ENCODE measurements at regions not wholly inside any gene's neighbourhood (a gene's known extent, or its start where the extent isn't known, plus 50 kb on each side); places are given as distances from the start of the nearest gene placed in this dataset.

DNA sequence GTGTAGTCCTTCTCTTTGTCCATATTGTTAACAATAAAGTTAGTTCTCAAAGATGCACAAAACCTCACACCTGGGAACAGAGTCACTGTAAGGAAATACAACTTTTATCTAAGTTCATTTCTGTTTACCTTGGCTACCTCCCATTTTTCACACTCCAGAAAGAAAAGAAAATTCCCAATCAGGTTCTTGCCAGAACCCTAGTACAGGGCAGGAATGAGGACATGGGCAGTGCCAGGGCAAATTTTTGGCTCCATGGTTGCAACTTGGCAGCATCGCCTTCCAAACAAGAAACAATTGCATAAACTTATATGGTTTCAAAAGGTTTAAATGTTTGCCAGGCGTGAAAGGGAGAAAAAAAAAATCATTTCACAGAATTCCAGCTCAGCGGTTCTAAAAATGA lies 296.3 kb upstream of the PRKD1 start:
- no peak for DNase-seq (ENCODE audit: low spot score)
- Histone ChIP-seq H3K4me3 (no peak overlapping the region), H3K27ac (peak overlapping the region; percentile 66 to 83)
- TF ChIP-seq, protein P1, sequence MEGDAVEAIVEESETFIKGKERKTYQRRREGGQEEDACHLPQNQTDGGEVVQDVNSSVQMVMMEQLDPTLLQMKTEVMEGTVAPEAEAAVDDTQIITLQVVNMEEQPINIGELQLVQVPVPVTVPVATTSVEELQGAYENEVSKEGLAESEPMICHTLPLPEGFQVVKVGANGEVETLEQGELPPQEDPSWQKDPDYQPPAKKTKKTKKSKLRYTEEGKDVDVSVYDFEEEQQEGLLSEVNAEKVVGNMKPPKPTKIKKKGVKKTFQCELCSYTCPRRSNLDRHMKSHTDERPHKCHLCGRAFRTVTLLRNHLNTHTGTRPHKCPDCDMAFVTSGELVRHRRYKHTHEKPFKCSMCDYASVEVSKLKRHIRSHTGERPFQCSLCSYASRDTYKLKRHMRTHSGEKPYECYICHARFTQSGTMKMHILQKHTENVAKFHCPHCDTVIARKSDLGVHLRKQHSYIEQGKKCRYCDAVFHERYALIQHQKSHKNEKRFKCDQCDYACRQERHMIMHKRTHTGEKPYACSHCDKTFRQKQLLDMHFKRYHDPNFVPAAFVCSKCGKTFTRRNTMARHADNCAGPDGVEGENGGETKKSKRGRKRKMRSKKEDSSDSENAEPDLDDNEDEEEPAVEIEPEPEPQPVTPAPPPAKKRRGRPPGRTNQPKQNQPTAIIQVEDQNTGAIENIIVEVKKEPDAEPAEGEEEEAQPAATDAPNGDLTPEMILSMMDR (IDR thresholded peaks at IDR 0.05) = no peak

DNA sequence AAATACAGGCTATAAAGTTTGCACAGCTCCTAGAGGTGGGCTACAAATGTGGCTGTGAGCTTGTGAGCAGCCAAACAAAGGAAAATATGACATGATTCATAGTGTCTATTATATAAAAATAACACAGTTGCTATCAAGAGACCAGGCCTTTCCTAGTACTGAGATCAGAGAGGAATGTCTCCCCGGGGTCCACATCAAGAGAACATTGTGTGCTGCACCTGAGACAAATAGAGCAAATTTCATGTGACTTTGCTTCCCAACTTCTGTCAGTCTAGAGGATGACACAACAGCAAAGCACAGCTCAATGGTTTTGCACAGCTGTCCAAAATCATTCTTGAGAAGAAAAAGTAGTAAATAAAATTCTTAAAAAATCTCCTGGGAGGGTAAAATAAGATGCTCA lies 297.5 kb upstream of the PRKD1 start:
- TF ChIP-seq, protein P1 (IDR thresholded peaks at IDR 0.05) = no peak
- H3K4me3 ChIP-seq = no peak overlapping the region
- no peak for DNase-seq (ENCODE audit: low spot score)

DNA sequence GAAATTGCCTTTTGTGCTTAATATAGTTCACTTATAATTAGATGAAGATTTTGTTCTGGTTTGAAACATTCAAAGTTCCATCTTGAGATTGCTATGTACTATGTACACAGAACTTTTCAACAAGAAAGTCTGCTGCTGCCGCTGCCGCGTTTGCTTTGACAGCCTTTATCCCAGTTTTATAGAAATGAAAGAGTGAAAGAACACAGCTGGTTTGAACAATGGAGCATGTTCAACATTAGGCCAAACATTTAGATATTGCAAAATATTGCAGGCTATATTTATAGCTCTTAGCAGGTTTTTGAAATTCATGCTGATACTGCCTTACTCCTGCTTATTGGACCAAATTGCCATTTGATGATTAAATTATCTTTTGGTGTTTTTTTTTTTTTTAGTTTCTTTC lies 299.8 kb upstream of the PRKD1 start:
- TF ChIP-seq, protein P1 (IDR thresholded peaks at IDR 0.05) = no peak
- Histone ChIP-seq H3K27ac (peak overlapping the region; percentile 44 to 71), H3K4me3 (no peak overlapping the region)
- DNase-seq (ENCODE audit: low spot score) = no peak

More for the DNA sequence above, 297.5 kb upstream of the PRKD1 start:
- peak overlapping the region; percentile 66 to 83 for H3K27ac ChIP-seq

DNA sequence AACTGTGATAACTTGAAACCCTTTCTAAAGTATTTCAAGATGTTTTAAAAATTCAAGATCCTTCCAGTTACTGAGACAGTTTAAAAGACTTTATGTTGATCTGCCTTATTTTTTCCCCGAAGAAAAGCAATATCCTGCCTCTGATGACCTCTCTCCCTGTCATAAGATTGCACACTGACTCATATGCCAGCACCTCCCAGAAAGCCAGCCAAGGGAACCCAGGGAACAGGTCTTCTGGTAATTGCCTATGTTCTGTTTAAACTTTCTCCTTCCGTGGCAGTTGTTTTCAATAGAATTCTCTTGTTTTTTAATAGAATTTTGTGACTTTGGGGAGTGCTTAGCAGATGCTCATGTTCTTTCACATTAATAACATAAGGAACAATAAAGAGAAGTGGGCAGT lies 300.2 kb upstream of the PRKD1 start:
- peak overlapping the region; percentile 44 to 71 for H3K27ac ChIP-seq
- no peak overlapping the region for H3K4me3 ChIP-seq
- TF ChIP-seq, protein P1 (IDR thresholded peaks at IDR 0.05) = no peak
- no peak for DNase-seq (ENCODE audit: low spot score)

DNA sequence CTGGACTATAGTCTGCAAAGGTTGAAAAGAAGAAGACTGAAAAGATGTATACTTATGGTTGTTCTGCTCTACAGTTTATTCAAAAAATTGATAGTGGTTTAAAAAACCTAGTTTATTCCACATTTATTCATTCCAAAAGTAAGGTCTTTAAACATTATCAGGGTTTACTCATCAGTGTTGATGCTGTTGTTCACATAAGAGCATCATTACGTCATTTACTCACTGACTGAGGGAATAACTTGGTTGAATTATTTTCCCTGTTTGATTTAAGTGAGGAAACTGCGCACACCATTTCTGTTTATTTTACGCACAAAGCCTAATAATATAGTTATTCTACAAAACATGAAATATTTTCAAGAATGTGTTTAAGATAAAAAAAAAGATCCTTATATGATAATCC lies 303.1 kb upstream of the PRKD1 start:
- Histone ChIP-seq H3K4me3 (no peak overlapping the region), H3K27ac (no peak overlapping the region)
- no peak for DNase-seq (ENCODE audit: low spot score)
- TF ChIP-seq, protein P1 (IDR thresholded peaks at IDR 0.05) = no peak

DNA sequence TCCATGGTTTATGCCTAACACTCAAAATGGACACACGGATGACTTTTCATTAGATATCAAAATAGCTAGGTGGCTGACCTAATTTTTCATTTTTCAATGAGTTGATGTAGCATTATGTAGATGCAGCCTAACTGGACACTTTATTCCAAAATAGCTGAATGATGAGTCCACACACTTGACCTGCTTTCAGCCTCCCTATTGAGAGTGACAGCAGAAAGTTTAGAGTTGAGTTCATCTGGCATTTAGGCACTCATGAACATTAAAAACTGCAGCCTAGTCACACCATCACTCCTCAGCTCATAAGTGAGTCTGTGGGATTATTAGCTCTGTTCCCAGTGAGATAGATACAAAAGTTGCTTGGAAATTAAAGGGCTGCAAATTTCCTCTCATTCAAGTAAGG lies 307.3 kb upstream of the PRKD1 start:
- H3K27ac ChIP-seq = no peak overlapping the region
- DNase-seq (ENCODE audit: low spot score) = no peak
- no peak overlapping the region for H3K4me3 ChIP-seq
- TF ChIP-seq, protein P1 (IDR thresholded peaks at IDR 0.05) = no peak

DNA sequence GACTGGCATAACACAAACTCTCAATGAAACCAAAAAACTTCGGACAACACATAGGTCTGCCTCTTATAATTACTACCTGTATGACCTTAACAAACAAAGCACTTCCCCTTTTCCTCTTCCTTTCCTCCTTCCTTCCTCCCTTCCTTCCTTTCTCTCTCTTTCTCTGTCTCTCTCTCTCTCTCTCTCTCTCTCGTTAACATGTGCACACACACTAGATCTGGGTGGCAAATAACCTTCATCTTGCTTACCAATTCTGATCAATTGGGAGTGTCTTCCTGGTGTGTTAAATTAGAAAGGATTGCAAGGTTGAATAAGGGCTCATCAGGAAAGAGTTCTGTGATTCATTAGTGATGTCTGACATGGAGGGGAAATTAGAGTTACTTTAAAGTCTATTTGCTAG lies 307.8 kb upstream of the PRKD1 start:
- TF ChIP-seq, protein P1 (IDR thresholded peaks at IDR 0.05) = no peak
- H3K4me3 ChIP-seq = no peak overlapping the region
- no peak overlapping the region for H3K27ac ChIP-seq
- no peak for DNase-seq (ENCODE audit: low spot score)
